ENCODE measurements at regions not wholly inside any gene's neighbourhood (a gene's known extent, or its start where the extent isn't known, plus 50 kb on each side); places are given as distances from the start of the nearest gene placed in this dataset.

DNA sequence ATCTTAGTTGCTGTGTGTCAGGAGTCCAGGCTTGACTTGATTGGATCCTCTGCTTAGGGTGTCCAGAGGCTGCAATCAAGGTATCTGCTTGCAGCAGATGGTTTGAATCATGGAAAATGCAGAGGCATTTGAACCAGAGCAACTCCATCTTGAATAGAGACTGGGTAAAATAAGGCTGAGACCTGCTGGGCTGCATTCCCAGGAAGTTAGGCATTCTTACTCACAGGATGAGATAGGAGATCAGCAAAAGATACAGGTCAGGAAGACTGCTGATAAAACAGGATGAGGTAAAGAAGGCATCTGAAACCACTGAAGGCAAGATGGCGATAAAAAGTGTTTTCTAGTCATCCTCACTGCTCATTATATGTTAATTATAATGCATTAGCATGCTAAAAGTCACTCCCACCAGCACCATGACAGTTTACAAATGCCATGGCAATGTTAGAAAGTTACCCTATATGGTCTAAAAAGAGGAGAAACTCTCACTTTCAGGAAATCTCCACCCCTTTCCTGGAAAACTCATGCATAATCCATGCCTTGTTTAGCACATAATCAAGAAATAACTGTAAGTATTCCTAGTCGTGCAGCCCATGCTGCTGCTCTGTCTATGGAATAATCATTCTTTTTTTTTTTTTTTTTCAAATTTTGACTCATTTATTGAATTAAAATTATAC is 218.3 kb upstream of the CPNE8 start:
- TF ChIP-seq, protein P1, sequence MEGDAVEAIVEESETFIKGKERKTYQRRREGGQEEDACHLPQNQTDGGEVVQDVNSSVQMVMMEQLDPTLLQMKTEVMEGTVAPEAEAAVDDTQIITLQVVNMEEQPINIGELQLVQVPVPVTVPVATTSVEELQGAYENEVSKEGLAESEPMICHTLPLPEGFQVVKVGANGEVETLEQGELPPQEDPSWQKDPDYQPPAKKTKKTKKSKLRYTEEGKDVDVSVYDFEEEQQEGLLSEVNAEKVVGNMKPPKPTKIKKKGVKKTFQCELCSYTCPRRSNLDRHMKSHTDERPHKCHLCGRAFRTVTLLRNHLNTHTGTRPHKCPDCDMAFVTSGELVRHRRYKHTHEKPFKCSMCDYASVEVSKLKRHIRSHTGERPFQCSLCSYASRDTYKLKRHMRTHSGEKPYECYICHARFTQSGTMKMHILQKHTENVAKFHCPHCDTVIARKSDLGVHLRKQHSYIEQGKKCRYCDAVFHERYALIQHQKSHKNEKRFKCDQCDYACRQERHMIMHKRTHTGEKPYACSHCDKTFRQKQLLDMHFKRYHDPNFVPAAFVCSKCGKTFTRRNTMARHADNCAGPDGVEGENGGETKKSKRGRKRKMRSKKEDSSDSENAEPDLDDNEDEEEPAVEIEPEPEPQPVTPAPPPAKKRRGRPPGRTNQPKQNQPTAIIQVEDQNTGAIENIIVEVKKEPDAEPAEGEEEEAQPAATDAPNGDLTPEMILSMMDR (conservative IDR thresholded peaks at IDR 0.05; ENCODE audit: low read depth, low read length) = no peak
- no peak for TF ChIP-seq EZH2 (IDR thresholded peaks at IDR 0.05; ENCODE audit: borderline replicate concordance, low read depth, low read length, poor library complexity, severe bottlenecking)
